ENCODE measurements at regions not wholly inside any gene's neighbourhood (a gene's known extent, or its start where the extent isn't known, plus 50 kb on each side); places are given as distances from the start of the nearest gene placed in this dataset.

- no peak for TF ChIP-seq CTCF (IDR thresholded peaks at IDR 0.05)
- no peak for TF ChIP-seq POLR2A (IDR thresholded peaks at IDR 0.05)
- no peak for TF ChIP-seq POLR2AphosphoS5 (IDR thresholded peaks at IDR 0.05)
- TF ChIP-seq EP300 (IDR thresholded peaks at IDR 0.05) = no peak
Observed at GRCh38 chr14:71405676-71406075, 498.4 kb downstream of the PCNX1 start.

All from stomach (tissue), 4 donors.